Activated CD8-positive, alpha-beta memory T cell treated with anti-CD3 and anti-CD28 coated beads, Interleukin-2, amount 50 U/mL, for 4 hours (primary cell): ENCODE measurements at regions not wholly inside any gene's neighbourhood (a gene's known extent, or its start where the extent isn't known, plus 50 kb on each side); places are given as distances from the start of the nearest gene placed in this dataset.
"Not testable (repeated sequence)": the region's sequence is repeated elsewhere in the genome, so short reads cannot be mapped to it uniquely, and the experiment has no call there.

Experiments
- DNase-seq: peaks from one replicate; pipeline ENCODE4 v3.0.0-alpha.2; 2020

GRCh38 chr6:20346948-20347347 is 54.7 kb upstream of the E2F3 start:
- not testable (repeated sequence) for DNase-seq

GRCh38 chr6:20348041-20348440 is 53.6 kb upstream of the E2F3 start:
- no peak for DNase-seq

- no peak for DNase-seq
Measured at GRCh38 chr6:20349225-20349624, 52.5 kb upstream of the E2F3 start.

DNA sequence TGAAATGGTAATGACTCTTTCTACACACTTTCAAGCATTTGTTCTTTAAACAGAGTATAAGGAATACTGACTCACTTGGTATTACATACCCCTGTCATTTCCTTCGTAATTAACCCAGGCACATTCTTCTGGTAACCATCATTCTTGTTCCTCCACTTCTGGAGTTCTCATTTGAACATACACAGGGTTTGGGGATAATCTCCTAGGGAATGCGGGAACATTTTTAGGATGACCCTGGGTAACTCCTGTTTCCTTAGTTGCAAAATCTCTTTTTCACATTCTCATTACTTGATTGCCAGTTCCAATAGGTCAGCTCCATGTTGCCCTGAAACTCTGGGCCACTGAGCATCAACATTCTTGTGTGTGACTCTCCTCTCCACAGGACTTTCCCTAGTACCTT is 51.5 kb upstream of the E2F3 start:
- no peak for DNase-seq

DNA sequence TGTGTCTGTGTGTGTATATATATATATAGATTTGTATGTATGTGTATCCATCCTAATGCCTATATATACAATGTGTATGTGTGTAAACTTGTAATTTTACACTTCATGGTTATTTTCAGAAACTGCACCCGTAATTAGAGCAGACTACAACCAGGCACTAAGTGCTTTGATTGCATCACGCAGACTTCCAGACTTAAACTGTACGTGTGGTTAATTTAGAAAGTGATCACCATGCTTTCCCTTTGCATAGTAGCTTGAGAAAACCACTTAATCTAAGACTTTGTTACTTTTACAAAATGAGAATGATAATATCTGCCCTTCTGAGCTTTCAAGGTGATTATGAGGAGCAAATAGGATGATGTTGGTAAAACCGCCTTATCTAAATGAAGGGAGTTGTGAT is 50.1 kb upstream of the E2F3 start:
- DNase-seq, result no peak
